ENCODE measurements at regions not wholly inside any gene's neighbourhood (a gene's known extent, or its start where the extent isn't known, plus 50 kb on each side); places are given as distances from the start of the nearest gene placed in this dataset.

DNA sequence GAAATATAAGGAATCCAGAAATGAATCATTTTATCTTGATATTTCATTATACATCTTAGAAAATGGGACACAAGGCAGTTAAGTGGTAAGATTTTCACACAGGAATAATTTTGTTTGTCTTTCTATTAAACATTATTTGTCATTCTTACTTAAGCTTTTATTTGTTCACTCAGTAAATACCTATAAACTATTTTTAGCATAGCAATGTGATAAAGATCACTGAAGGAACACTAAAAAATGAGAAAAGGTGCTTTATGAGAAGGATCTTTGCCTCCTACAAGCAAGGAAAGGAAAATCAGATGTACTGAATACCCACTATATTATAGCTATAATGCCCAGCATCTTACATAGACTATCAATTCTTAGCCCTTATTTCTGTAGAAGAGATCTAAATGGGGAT lies 176.2 kb upstream of the NYAP2 start:
- TF ChIP-seq EZH2phosphoT487 (IDR thresholded peaks at IDR 0.05; ENCODE audit: borderline replicate concordance, low read depth, low read length) = no peak
- no peak for TF ChIP-seq CTCF (conservative IDR thresholded peaks at IDR 0.05; ENCODE audit: low read length)

Measured in OCI-LY7 (cell line).